ENCODE measurements at regions not wholly inside any gene's neighbourhood (a gene's known extent, or its start where the extent isn't known, plus 50 kb on each side); places are given as distances from the start of the nearest gene placed in this dataset.

DNA sequence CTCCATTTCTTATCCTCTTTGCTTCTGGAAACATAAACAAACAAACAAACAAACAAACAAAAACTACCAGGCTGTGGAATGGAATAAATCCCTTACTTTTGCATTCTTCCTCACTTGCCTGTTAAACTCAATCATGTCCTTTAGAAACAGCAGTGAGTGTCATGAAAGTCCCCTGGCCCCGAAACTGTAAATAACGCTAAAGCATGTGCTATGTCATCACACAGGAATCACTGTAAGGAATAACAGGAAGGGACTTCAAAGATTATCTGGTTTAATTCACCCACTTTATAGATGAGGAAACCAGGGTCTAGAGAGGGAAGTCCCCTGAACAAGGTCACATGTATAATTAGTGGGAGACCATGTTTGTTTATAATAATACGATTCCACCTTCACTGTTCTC is 159.4 kb upstream of the MEOX2 start (continued):
- TF ChIP-seq ZNF699 (CRISPR knock-in tag; IDR thresholded peaks at IDR 0.05; ENCODE audit: insufficient replicate concordance), result no peak

DNA sequence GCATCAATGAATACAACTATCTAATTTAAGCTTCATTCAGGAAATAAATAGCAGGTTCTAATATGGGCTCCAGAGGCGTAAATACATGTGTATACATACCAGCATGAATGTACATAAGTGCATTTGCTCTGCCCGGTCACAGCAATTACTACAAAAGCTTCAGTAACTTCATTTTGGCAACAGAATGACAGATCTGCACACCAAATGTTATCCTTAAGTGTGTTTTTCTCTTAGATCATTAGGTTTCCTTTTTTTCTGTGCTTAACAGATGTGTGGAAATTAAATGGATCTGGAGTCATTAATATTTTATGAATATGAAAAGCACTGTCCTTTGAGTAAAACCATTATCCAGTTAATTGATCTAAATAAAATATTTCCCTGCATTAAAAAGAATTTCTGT is 159.0 kb upstream of the MEOX2 start:
- DNase-seq (ENCODE audit: extremely low read depth in 1 of 4, low spot score in 3 of 4) (no peak), ATAC-seq (no peak), FAIRE-seq (no peak)
- H3K9me1 ChIP-seq (ENCODE audit: control insufficient read depth, insufficient read depth, low read length), result no peaks in the 10 kb centered on the region
- 0% methylated on average over 2 of the region's 2 CpGs for WGBS (ENCODE audit: insufficient coverage, low coverage, missing lambda C conversion rate)
- ChIA-PET CTCF (ENCODE audit: low intra/inter-chr PET ratio) (no interaction called here), POLR2A (no interaction called here)
- H3K9ac ChIP-seq (ENCODE audit: insufficient read depth in 1 of 2, low read depth in 2 of 2, low read length in 2 of 2), result no peak overlapping the region
- no peaks in the 10 kb centered on the region for H3K27me3 ChIP-seq (ENCODE audit: control insufficient read depth in 2 of 2, insufficient read depth in 2 of 2, low read length in 2 of 2)
- in situ Hi-C loops (cut with MboI), result no loop called here
- TF ChIP-seq, protein P1, sequence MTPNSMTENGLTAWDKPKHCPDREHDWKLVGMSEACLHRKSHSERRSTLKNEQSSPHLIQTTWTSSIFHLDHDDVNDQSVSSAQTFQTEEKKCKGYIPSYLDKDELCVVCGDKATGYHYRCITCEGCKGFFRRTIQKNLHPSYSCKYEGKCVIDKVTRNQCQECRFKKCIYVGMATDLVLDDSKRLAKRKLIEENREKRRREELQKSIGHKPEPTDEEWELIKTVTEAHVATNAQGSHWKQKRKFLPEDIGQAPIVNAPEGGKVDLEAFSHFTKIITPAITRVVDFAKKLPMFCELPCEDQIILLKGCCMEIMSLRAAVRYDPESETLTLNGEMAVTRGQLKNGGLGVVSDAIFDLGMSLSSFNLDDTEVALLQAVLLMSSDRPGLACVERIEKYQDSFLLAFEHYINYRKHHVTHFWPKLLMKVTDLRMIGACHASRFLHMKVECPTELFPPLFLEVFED (CRISPR knock-in tag; conservative IDR thresholded peaks at IDR 0.05), result no peak
- TF ChIP-seq, protein P2, sequence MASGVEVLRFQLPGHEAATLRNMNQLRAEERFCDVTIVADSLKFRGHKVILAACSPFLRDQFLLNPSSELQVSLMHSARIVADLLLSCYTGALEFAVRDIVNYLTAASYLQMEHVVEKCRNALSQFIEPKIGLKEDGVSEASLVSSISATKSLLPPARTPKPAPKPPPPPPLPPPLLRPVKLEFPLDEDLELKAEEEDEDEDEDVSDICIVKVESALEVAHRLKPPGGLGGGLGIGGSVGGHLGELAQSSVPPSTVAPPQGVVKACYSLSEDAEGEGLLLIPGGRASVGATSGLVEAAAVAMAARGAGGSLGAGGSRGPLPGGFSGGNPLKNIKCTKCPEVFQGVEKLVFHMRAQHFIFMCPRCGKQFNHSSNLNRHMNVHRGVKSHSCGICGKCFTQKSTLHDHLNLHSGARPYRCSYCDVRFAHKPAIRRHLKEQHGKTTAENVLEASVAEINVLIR (CRISPR knock-in tag; IDR thresholded peaks at IDR 0.05), result no peak
- TF ChIP-seq BCL6 (CRISPR knock-in tag; IDR thresholded peaks at IDR 0.05) (no peak), ZNF830 (CRISPR knock-in tag; IDR thresholded peaks at IDR 0.05) (no peak), LEF1 (IDR thresholded peaks at IDR 0.05) (no peak), CCNT2 (IDR thresholded peaks at IDR 0.05; ENCODE audit: borderline replicate concordance, extremely low read depth, insufficient read length, low read depth, low read length) (no peak), TSC22D4 (tag; IDR thresholded peaks at IDR 0.05) (no peak), KLF10 (CRISPR knock-in tag; IDR thresholded peaks at IDR 0.05) (no peak), SIN3B (IDR thresholded peaks at IDR 0.05; ENCODE audit: low read depth) (no peak), FOSL1 (tag; conservative IDR thresholded peaks at IDR 0.05) (no peak), GATAD2B (IDR thresholded peaks at IDR 0.05; ENCODE audit: borderline replicate concordance) (no peak), MED1 (CRISPR knock-in tag; IDR thresholded peaks at IDR 0.05; ENCODE audit: borderline replicate concordance) (no peak), TAF15 (IDR thresholded peaks at IDR 0.05; ENCODE audit: low read depth, low read length) (no peak), NFXL1 (CRISPR knock-in tag; IDR thresholded peaks at IDR 0.05) (no peak), NFE2 (IDR thresholded peaks at IDR 0.05; ENCODE audit: low read depth) (no peak)
- TF ChIP-seq, protein P3, sequence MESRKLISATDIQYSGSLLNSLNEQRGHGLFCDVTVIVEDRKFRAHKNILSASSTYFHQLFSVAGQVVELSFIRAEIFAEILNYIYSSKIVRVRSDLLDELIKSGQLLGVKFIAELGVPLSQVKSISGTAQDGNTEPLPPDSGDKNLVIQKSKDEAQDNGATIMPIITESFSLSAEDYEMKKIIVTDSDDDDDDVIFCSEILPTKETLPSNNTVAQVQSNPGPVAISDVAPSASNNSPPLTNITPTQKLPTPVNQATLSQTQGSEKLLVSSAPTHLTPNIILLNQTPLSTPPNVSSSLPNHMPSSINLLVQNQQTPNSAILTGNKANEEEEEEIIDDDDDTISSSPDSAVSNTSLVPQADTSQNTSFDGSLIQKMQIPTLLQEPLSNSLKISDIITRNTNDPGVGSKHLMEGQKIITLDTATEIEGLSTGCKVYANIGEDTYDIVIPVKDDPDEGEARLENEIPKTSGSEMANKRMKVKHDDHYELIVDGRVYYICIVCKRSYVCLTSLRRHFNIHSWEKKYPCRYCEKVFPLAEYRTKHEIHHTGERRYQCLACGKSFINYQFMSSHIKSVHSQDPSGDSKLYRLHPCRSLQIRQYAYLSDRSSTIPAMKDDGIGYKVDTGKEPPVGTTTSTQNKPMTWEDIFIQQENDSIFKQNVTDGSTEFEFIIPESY (CRISPR knock-in tag; IDR thresholded peaks at IDR 0.05), result no peak
- no peaks in the 10 kb centered on the region for H3K36me3 ChIP-seq (ENCODE audit: control insufficient read depth, insufficient read depth, low read length)
- H3K4me2 ChIP-seq (ENCODE audit: insufficient read depth, low read length), result no peak overlapping the region
- no peaks in the 10 kb centered on the region for H3K9me3 ChIP-seq (replicated peaks; ENCODE audit: control insufficient read depth, insufficient read depth, low read depth, low read length)
- H3K27ac ChIP-seq (ENCODE audit: extremely low read depth, low read depth, low read length), result no peak overlapping the region
- H3K4me1 ChIP-seq (replicated peaks in 1 of 2; ENCODE audit: control insufficient read depth in 2 of 2, insufficient read depth in 2 of 2, low read length in 2 of 2), result no peaks in the 10 kb centered on the region
- no peaks in the 10 kb centered on the region for H3K79me2 ChIP-seq (ENCODE audit: control insufficient read depth, insufficient read depth, low read length)
- H3K4me3 ChIP-seq, result no peak overlapping the region
- no peak overlapping the region for H2AFZ ChIP-seq (ENCODE audit: low read depth, low read length)
- H4K20me1 ChIP-seq (replicated peaks; ENCODE audit: control insufficient read depth, insufficient read depth, low read length), result no peaks in the 10 kb centered on the region
- intact Hi-C loops (cut with micrococcal nuclease), result no loop called here
- no TSS peak for BruUV-seq (replicated peaks)
